ENCODE measurements at regions not wholly inside any gene's neighbourhood (a gene's known extent, or its start where the extent isn't known, plus 50 kb on each side); places are given as distances from the start of the nearest gene placed in this dataset.

DNA sequence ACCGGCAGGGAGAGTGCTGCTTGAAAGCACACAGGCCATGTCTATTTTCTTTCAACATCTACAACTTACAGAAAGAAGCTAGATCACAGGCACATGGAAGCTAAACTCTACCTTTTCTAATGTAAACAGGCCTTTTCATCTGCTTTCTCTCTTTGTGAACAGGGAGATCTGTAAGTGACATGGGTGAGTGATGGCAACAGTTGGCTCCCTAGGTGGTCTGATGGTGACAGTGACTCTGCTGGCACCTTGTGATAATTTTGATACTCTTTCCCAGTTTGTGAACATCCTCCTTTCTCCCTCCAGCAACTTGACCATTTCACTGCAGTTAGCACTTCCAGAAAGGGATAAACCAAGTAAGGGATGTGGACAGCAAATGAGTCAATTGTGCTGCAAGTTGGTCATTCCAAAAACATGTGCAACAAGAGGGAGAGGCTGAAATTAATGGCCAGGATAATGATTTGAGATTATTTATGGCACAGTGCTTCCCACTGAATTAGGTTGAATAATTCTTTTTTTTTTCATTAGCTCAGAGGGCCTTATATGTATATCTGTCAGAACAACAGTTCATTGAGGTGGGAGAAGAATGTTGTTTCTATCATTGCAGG, 89.5 kb downstream of the XCL2 start:
- H3K9me3 ChIP-seq = peaks cover 0 to 10% (median 0%) of the 10 kb centered on the region in 3 donors
- no peak for DNase-seq
- no peak for TF ChIP-seq POLR2A (IDR thresholded peaks at IDR 0.05)
- TF ChIP-seq, protein P1, sequence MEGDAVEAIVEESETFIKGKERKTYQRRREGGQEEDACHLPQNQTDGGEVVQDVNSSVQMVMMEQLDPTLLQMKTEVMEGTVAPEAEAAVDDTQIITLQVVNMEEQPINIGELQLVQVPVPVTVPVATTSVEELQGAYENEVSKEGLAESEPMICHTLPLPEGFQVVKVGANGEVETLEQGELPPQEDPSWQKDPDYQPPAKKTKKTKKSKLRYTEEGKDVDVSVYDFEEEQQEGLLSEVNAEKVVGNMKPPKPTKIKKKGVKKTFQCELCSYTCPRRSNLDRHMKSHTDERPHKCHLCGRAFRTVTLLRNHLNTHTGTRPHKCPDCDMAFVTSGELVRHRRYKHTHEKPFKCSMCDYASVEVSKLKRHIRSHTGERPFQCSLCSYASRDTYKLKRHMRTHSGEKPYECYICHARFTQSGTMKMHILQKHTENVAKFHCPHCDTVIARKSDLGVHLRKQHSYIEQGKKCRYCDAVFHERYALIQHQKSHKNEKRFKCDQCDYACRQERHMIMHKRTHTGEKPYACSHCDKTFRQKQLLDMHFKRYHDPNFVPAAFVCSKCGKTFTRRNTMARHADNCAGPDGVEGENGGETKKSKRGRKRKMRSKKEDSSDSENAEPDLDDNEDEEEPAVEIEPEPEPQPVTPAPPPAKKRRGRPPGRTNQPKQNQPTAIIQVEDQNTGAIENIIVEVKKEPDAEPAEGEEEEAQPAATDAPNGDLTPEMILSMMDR (IDR thresholded peaks at IDR 0.05) = no peak
- no peaks in the 10 kb centered on the region for H3K36me3 ChIP-seq (replicated peaks in 1 of 2; ENCODE audit: insufficient read depth in 1 of 2, low read depth in 2 of 2)
- ATAC-seq = no peak
- H3K27me3 ChIP-seq = no peaks in the 10 kb centered on the region
- H3K4me3 ChIP-seq = no peak overlapping the region
- WGBS, 2 donors = 96 to 100% methylated on average over 1 of the region's 1 CpG
- H3K4me1 ChIP-seq = no peaks in the 10 kb centered on the region
- intact Hi-C loops (cut with DNase I) = no loop called here
- H3K27ac ChIP-seq = no peak overlapping the region

DNA sequence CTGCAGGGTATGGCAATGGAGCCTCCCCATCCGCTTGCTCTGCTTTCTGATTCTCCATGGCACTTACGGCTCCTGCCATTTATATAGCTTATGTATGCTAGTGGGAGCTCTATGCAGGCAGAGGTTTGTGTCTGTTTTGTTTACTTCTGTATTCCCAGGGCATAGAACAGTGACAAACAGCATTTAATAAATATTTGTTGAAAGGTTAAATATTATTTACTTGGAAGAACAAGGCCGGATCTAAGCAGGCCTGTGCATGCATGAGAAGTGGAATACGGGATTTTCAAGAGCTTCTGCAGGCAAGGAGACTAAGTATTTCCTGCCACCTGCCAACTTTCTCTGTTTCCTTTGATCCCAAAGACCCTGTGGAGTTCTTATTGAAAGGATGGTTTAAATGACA, 90.7 kb downstream of the XCL2 start:
- no peaks in the 10 kb centered on the region for H3K36me3 ChIP-seq (replicated peaks in 1 of 2; ENCODE audit: insufficient read depth in 1 of 2, low read depth in 2 of 2)
- TF ChIP-seq POLR2A (IDR thresholded peaks at IDR 0.05) = no peak
- TF ChIP-seq, protein P1 (IDR thresholded peaks at IDR 0.05) = no peak
- no peak overlapping the region for H3K4me3 ChIP-seq
- DNase-seq (no peak), ATAC-seq (no peak)
- H3K4me1 ChIP-seq = no peaks in the 10 kb centered on the region
- peaks cover 0 to 10% (median 0%) of the 10 kb centered on the region in 3 donors for H3K9me3 ChIP-seq
- no peak overlapping the region for H3K27ac ChIP-seq
- no peaks in the 10 kb centered on the region for H3K27me3 ChIP-seq
- 83 to 92% methylated on average over 4 of the region's 4 CpGs for WGBS, 2 donors
- intact Hi-C loops (cut with DNase I) = no loop called here

DNA sequence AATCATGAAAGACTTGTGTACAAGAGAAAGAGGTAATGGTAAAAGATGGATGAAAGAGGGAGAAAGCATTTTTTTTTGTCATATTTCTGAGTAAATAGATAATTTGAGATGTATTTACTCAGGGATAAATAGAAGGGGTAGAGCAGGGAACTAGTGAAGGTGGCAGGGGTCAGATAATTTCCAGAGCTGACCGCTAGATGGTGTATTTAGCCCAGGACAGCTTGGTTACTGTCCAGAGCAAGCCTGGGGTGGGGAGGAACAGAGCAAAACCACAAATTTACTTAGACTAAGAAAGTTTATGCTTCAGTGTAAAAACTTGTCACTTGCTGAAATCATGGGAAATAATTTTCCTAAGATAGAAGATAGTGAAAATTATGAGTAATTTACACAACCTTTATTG, 91.5 kb downstream of the XCL2 start:
- H3K27ac ChIP-seq = no peak overlapping the region
- intact Hi-C loops (cut with DNase I) = no loop called here
- 54 to 62% methylated on average over 1 of the region's 1 CpG for WGBS, 2 donors
- no peaks in the 10 kb centered on the region for H3K27me3 ChIP-seq
- H3K4me1 ChIP-seq = no peaks in the 10 kb centered on the region
- no peak for DNase-seq
- peaks cover 0 to 10% (median 0%) of the 10 kb centered on the region in 3 donors for H3K9me3 ChIP-seq
- no peaks in the 10 kb centered on the region for H3K36me3 ChIP-seq (replicated peaks in 1 of 2; ENCODE audit: insufficient read depth in 1 of 2, low read depth in 2 of 2)
- no peak for ATAC-seq
- no peak for TF ChIP-seq POLR2A (IDR thresholded peaks at IDR 0.05)
- TF ChIP-seq, protein P1 (IDR thresholded peaks at IDR 0.05) = no peak
- H3K4me3 ChIP-seq = no peak overlapping the region

DNA sequence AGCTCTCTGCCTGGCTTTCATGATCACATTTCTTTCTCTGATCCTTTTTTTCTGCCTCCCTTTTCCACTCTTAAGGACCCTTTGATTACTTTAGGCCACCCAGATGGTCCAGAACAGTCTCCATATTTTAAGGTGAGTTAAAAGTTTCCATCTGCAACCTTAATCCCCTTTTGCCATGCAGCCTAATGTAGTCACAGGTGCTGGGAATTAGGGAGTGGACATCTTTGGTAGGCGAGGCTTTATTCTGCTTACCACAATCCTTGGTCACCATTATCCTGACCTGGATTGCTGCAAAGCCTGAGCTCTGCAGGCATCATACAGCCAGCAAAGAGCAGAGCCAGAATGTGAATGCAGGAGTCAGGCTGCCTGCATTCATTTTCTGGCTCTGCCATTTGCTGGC, 95.9 kb downstream of the XCL2 start:
- H3K27ac ChIP-seq = no peak overlapping the region
- 71 to 93% methylated on average over 1 of the region's 1 CpG for WGBS, 2 donors
- TF ChIP-seq, protein P1 (IDR thresholded peaks at IDR 0.05) = no peak
- TF ChIP-seq POLR2A (IDR thresholded peaks at IDR 0.05) = no peak
- H3K27me3 ChIP-seq = no peaks in the 10 kb centered on the region
- H3K9me3 ChIP-seq = peaks cover 0 to 9% (median 0%) of the 10 kb centered on the region in 3 donors
- H3K36me3 ChIP-seq (replicated peaks in 1 of 2; ENCODE audit: insufficient read depth in 1 of 2, low read depth in 2 of 2) = no peaks in the 10 kb centered on the region
- intact Hi-C loops (cut with DNase I) = loop anchor here (5.0 kb wide), 1 partner anchor 124 kb away; no protein-coding TSS in a partner anchor
- H3K4me1 ChIP-seq = no peaks in the 10 kb centered on the region
- DNase-seq (no peak), ATAC-seq (no peak)
- no peak overlapping the region for H3K4me3 ChIP-seq

DNA sequence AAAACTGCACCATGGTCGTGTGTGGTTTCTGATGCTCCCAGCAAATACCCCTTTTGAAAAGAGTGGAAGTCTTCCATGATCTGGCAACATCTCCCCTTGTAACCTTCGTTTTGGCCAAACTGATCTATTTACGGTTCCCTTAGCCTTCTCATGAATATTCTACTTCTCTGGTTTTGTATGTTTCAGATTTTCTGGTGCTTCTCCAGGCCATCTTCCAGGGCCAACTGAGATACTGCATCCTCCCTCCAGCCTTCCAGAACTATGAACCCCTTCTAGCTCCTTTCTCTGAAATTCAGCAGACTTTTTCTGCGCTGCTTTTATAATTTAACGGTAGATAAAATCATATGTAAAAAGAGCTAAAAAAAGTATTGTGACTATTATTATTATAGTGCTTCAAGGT, 97.7 kb downstream of the XCL2 start:
- intact Hi-C loops (cut with DNase I) = loop anchor here (5.0 kb wide), 1 partner anchor 126 kb away; no protein-coding TSS in a partner anchor
- no peaks in the 10 kb centered on the region for H3K27me3 ChIP-seq
- H3K4me3 ChIP-seq = no peak overlapping the region
- no peak for DNase-seq
- no peaks in the 10 kb centered on the region for H3K9me3 ChIP-seq
- no peak overlapping the region for H3K27ac ChIP-seq
- H3K4me1 ChIP-seq = no peaks in the 10 kb centered on the region
- TF ChIP-seq POLR2A (IDR thresholded peaks at IDR 0.05) = no peak
- TF ChIP-seq, protein P1 (IDR thresholded peaks at IDR 0.05) = no peak
- no peak for ATAC-seq
- no peaks in the 10 kb centered on the region for H3K36me3 ChIP-seq (replicated peaks in 1 of 2; ENCODE audit: insufficient read depth in 1 of 2, low read depth in 2 of 2)
- 73 to 76% methylated on average over 5 of the region's 5 CpGs for WGBS, 2 donors
